Cardiac muscle cell (in vitro differentiated cells and primary cell): ENCODE measurements at regions not wholly inside any gene's neighbourhood (a gene's known extent, or its start where the extent isn't known, plus 50 kb on each side); places are given as distances from the start of the nearest gene placed in this dataset.

Experiments
- DNase-seq, 2 donors: peaks; one replicate each; pipeline versions ENCODE4 v3.0.0 to v3.0.0-alpha.2; 2010 to 2017; ENCODE audit warnings: low read depth in 1 of 2, low spot score in 1 of 2
- H3K27ac ChIP-seq: fragments of 200-600 bp; sonication (generic); 2 replicates; pipeline ENCODE4 v1.5.1; 2016
- H3K27me3 ChIP-seq: fragments of 200-600 bp; sonication (generic); 2 replicates; pipeline ENCODE4 v1.6.0; 2016; ENCODE audit warnings: control low read depth
- H3K36me3 ChIP-seq: fragments of 200-600 bp; sonication (generic); 2 replicates; pipeline ENCODE4 v1.5.1; 2016; ENCODE audit warnings: control low read depth
- H3K4me1 ChIP-seq: fragments of 200-600 bp; sonication (generic); 2 replicates; pipeline ENCODE4 v1.8.1; 2017; ENCODE audit warnings: low read depth, mild to moderate bottlenecking, mixed run types
- H3K4me3 ChIP-seq: fragments of 200-600 bp; sonication (generic); 2 replicates; pipeline ENCODE4 v1.5.1; 2016; ENCODE audit warnings: mild to moderate bottlenecking
- H3K9me3 ChIP-seq: fragments of 200-600 bp; sonication (generic); 2 replicates; pipeline ENCODE4 v1.5.1; 2017; ENCODE audit warnings: low read depth, mild to moderate bottlenecking, control low read depth
- TF ChIP-seq, protein P1 (sequence below): IDR thresholded peaks from 2 replicates; pipeline ENCODE4 v1.5.1; 2012; ENCODE audit warnings: low read depth, mild to moderate bottlenecking, low read length

GRCh38 chr14:71403656-71404055 is 496.4 kb downstream of the PCNX1 start:
- no peak overlapping the region for H3K4me3 ChIP-seq
- peaks cover 6% of the 10 kb centered on the region for H3K4me1 ChIP-seq
- TF ChIP-seq, protein P1, sequence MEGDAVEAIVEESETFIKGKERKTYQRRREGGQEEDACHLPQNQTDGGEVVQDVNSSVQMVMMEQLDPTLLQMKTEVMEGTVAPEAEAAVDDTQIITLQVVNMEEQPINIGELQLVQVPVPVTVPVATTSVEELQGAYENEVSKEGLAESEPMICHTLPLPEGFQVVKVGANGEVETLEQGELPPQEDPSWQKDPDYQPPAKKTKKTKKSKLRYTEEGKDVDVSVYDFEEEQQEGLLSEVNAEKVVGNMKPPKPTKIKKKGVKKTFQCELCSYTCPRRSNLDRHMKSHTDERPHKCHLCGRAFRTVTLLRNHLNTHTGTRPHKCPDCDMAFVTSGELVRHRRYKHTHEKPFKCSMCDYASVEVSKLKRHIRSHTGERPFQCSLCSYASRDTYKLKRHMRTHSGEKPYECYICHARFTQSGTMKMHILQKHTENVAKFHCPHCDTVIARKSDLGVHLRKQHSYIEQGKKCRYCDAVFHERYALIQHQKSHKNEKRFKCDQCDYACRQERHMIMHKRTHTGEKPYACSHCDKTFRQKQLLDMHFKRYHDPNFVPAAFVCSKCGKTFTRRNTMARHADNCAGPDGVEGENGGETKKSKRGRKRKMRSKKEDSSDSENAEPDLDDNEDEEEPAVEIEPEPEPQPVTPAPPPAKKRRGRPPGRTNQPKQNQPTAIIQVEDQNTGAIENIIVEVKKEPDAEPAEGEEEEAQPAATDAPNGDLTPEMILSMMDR, result peak; percentile 4
- H3K36me3 ChIP-seq, result no peaks in the 10 kb centered on the region
- peak in 1 of 2 donors; percentile 47 for DNase-seq
- no peaks in the 10 kb centered on the region for H3K27me3 ChIP-seq
- no peaks in the 10 kb centered on the region for H3K9me3 ChIP-seq
- H3K27ac ChIP-seq, result no peak overlapping the region

- Histone ChIP-seq H3K27ac (no peak overlapping the region), H3K27me3 (no peaks in the 10 kb centered on the region), H3K36me3 (no peaks in the 10 kb centered on the region), H3K4me1 (peaks cover 4% of the 10 kb centered on the region), H3K9me3 (no peaks in the 10 kb centered on the region), H3K4me3 (no peak overlapping the region)
- DNase-seq, result no peak
- TF ChIP-seq, protein P1, result no peak
Observed at GRCh38 chr14:71405676-71406075, 498.4 kb downstream of the PCNX1 start.

- Histone ChIP-seq H3K9me3 (no peaks in the 10 kb centered on the region), H3K36me3 (no peaks in the 10 kb centered on the region), H3K4me1 (no peaks in the 10 kb centered on the region), H3K27me3 (no peaks in the 10 kb centered on the region), H3K4me3 (no peak overlapping the region), H3K27ac (peak overlapping the region; percentile 3)
- no peak for DNase-seq
- TF ChIP-seq, protein P1, result no peak
Observed at GRCh38 chr14:71408362-71409030, 501.2 kb downstream of the PCNX1 start.

DNA sequence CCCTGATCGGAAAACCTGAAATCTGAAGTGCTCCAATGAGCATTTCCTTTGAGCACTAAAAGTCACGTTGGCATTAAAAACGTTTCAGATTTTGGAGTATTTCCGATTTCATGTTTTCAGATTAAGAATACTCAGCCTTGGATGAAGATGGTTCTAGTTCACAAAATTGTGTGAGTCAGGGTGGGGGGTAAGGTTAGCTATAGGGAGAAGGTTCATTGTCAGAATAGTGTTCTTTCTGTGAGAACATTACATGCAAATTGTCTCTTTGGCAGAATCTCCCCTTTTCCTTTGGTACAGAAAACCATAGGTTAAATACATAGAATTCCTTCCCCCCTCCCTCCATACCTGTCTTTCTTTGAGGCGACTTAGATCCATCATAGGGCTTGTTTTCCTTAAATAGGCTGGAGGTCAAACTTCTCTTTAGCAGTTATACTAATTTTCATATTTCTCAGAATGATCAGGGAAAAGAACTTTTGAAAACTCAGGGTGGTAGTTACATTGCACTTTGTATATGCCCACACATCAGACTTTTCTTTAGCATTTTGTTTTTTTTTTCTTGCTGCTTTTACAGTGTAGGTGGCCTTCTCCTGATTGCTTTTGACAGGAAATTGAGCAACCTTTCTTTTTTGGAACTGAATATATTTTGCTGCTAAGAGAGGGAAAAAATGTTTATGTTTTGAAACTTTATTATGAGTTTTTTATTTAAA is 503.5 kb downstream of the PCNX1 start:
- Histone ChIP-seq H3K4me3 (no peak overlapping the region), H3K36me3 (no peaks in the 10 kb centered on the region), H3K4me1 (no peaks in the 10 kb centered on the region), H3K9me3 (no peaks in the 10 kb centered on the region), H3K27ac (no peak overlapping the region), H3K27me3 (no peaks in the 10 kb centered on the region)
- DNase-seq, result peak in 1 of 2 donors; percentile 38
- TF ChIP-seq, protein P1, result no peak

- no peak for DNase-seq
- no peaks in the 10 kb centered on the region for H3K36me3 ChIP-seq
- no peak overlapping the region for H3K27ac ChIP-seq
- no peaks in the 10 kb centered on the region for H3K4me1 ChIP-seq
- no peak overlapping the region for H3K4me3 ChIP-seq
- H3K9me3 ChIP-seq, result no peaks in the 10 kb centered on the region
- TF ChIP-seq, protein P1, result no peak
- H3K27me3 ChIP-seq, result no peaks in the 10 kb centered on the region
Observed at GRCh38 chr14:71411285-71411595, 504.0 kb downstream of the PCNX1 start.
